Epidermal melanocyte (primary cell): ENCODE measurements at regions not wholly inside any gene's neighbourhood (a gene's known extent, or its start where the extent isn't known, plus 50 kb on each side); places are given as distances from the start of the nearest gene placed in this dataset.

Source experiments
- DNase-seq: peaks from one replicate; pipeline ENCODE4 v3.0.0; 2011; ENCODE audit warnings: low spot score; ENCODE audit not compliant: insufficient read length

DNA sequence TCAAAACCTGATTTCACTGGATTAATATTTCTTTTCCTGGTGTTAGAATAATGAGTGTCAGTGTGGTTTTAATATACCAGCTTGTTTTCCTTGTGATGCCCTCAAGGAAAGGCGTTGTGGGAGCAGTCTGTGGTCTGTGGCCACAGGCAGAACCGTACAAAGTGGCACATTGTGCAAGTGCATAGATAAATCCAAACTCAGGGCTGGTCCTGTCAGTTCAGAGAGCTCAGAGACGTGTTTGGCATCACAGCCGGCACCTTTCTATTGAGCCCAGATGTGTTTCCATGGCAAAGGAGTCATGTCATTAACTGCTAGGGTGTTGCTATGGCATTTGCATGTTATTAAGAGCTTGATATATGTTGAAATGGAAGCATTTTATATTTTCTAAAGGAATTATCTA is 289.9 kb upstream of the RASGRP1 start:
- peak; percentile 42 for DNase-seq

- DNase-seq = no peak
Measured at GRCh38 chr15:38857814-38858213, 293.2 kb upstream of the RASGRP1 start.

DNA sequence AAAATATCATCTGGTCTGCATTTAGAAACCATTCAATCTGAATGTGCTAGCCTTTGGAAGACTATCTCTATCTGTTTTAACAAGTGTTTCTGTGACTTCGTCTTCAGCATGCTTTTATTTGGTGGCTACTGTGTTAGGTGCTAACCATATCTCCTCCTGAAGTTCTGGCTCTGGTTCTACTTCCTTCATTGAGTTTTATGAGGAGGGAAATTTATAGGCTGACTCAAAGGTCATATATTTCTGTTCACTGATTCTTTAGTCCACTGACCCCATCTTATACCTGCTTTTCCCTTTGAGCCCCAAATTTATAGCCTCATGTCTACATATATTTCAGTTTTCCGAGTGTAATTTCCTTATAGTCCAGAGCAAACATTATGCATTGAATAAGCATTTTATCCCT is 295.0 kb upstream of the RASGRP1 start:
- no peak for DNase-seq

DNA sequence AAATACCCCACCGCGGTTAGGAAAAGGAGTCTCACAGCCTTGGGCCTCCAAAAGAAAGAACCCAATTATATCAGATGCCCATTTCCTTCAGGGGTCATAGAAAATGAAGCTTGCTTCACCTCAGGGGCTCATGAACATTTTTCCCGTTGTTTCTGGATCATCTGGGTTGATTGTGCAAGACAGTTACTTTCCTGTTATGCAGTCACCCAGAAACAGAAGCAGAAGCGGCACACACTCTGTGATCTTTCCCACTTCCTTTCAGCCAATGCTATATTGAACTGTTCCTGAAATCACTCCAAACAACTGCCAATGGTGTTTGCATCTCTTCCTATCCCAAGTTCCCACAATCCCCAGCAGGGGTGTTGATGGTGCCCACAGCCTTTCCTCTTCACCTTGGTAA is 295.6 kb upstream of the RASGRP1 start:
- DNase-seq = no peak

GRCh38 chr15:38860674-38861073 is 296.1 kb upstream of the RASGRP1 start:
- no peak for DNase-seq

DNA sequence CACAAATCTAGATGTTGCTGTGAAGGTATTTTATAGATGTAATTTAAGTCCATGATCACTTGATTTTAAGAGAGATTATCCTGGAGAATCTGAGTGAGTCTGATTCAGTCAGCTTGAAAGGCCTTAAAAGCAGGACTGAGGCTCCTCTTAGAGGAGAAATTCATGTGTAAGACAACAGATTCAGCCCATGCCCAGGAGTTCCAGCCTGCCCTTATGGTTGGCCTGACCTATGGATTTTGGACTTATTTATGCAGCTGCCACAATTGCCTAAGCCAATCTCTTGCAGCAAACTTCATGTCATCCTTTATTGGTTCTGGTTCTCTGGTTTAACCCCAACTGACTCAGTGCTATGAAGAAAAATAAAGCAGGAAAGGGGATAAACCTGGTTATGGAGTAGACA is 296.5 kb upstream of the RASGRP1 start:
- no peak for DNase-seq

GRCh38 chr15:38862099-38862498 is 297.5 kb upstream of the RASGRP1 start:
- DNase-seq = no peak

- DNase-seq = no peak
Measured at GRCh38 chr15:38863381-38863780, 298.8 kb upstream of the RASGRP1 start.

GRCh38 chr15:38864122-38864521 is 299.5 kb upstream of the RASGRP1 start:
- DNase-seq = no peak

GRCh38 chr15:38864827-38865581 is 300.4 kb upstream of the RASGRP1 start:
- no peak for DNase-seq

DNA sequence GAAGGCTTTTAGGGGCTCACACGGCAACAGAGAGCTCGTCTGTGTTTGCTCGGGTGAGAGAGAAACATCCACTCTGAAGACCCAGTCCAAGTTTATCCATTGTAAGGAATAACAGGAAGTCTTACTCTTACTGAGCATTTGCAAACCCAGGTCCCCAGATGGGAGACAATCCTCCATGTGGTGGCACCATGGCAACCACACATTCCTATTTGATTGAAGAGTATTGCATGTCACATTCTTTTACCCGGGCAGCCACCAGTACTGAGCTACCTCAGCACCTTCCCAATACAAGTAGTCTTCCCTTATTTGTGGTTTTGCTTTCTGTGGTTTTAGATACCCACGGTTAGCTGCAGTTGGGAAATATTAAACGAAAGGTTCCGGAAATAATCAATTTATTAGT is 302.9 kb upstream of the RASGRP1 start:
- DNase-seq = no peak

DNA sequence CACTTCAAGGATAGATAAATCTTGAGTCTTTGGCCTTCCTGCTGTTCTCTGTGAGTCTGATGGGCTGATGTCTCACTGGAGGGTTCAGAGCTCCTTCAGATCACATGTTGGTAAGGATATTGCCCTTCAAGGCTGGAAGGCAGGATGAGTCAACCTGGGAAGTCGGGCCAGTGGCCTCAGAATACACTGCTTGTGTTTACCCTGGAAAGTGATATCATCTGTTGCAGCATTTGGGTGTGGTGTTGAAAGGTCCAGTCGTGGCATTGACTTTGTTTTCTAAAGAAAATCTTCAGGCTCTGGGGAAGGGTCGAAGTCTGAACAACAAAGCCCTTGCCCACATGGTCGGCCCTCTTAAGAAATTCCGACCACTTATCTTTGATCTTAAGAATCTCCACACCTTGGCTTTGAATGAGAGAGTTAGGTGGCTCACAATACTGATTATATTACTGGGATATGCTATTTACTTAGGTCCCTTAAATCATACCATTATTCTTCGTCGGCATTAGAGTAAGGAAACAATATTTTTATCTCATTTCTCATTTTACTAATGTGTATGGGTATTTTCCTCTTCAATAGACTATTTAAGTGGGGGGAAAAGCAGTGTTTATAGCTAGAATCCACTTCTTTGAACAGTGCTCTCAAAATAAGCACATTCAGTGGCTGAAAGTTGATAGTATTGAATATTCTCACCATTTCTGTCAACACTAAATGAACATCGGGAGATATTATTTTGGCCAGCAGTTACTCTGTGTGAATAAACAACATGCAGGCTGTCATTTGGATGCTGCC is 303.9 kb upstream of the RASGRP1 start:
- DNase-seq = no peak

DNA sequence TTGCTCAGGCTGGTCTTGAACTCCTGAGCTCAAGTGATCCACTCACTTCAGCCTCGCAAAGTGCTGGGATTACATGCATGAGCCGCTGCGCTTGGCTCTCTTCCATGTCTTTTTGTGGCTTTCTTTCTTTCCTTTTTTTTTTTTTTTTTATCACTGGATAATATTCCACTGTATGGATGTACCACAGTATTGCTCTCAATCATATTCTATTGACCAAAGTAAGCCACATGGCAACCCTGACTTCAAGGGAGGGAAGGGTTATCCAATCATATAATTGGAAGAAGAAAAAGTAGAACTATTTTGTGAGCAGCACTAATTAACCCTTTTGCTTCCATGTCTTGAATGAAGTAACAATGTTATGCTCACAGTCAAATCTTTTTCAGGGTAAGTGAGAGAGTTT is 307.0 kb upstream of the RASGRP1 start:
- DNase-seq = no peak

DNA sequence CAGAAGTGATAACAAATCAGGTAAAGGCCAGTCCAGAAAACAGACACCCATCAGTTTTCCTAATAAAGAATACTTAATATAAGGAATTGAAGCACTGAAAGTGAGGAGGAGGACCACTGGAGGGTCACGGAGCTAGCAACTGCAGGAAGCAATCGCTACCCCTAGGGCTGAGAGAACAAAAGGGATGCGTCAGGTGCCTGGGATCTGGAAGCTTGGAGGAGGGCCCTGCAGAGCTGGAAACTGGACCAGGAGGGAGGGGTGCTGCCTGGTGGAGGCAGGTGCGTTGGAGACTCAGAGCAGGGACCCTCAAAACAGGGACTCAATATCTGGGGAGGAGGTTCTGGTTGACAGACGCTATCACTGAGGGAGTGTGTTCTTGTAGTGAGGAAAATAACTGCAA is 308.1 kb upstream of the RASGRP1 start:
- DNase-seq = no peak

DNA sequence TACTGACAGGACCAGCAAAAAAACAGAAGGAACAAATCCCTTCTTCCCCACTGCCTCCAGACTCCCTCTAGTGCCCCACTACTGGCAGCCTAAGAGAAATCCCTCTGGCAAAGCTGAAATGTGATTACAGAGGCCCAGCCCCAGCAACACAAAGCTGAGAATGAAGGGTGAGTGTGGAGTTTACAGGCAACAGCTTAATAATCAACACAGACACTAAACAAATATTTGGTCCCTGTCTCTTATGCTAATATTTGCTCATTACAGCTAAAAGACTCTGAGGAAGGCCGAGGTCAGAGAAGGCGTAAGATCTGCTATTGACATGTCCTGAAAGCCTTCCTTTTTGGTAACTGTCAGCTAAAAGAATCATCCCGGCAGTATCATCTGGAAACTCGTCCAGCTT is 308.5 kb upstream of the RASGRP1 start:
- no peak for DNase-seq

DNA sequence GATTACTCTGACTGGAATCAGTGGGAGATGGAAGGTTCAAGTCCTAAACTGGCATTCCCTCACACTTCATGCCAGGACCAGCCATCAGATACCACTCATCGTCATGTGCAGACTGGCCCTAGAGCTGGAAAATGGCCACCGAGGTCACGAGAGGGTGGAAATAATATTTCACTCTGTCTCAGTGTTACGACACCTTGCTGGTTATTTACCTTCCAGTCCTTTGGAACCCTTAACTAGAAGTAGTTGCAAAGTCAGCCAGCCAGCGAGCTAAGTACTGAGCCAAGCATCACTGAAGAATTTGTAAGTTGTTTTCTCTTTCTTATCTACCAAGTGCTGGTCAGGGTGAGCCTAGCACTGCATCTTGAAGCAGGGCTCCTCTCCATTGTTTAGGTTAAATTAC is 309.9 kb upstream of the RASGRP1 start:
- no peak for DNase-seq

DNA sequence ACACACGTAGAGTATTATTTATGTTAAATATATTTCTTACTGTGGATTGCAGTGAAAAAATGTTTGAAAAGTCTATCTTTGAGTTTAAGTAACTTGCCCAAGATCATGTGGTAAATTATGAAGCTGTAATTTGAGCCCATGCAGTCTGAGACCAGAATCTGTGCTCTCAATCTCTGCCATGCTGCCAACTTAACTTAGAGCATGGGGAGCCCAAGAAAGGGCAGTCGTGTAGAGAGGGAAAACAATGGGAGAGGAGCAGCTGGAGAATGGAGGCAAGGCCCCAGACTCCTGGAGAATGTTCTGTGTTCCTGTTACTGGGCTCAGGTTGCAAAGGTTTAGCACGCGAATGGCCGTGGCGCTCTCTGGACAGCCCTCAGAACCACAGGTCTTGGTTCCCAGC is 311.6 kb upstream of the RASGRP1 start:
- no peak for DNase-seq

- no peak for DNase-seq
Measured at GRCh38 chr15:38876621-38877020, 312.0 kb upstream of the RASGRP1 start.

- DNase-seq = no peak
Measured at GRCh38 chr15:38877471-38877870, 312.9 kb upstream of the RASGRP1 start.

- DNase-seq = no peak
Measured at GRCh38 chr15:38878026-38878425, 313.4 kb upstream of the RASGRP1 start.

DNA sequence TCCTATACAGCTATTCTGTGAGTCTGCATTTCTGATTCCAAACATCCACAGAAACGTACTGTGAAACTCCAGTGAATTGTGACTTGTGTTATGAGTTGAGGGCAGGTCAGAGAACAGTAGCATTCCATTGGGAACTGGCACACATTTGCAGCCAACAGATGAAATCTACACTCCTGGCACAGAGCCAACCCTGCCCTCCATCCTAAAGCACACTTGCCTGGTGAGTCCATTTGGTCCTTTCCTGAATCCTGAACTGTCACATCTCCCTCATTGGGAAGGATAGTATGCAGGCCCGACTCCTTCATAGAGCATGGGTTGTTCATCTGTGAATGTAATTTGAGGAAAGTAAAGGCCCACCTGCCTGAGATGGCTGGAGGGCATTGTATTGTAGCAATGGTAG is 314.3 kb upstream of the RASGRP1 start:
- no peak for DNase-seq

- no peak for DNase-seq
Measured at GRCh38 chr15:38879909-38880471, 315.4 kb upstream of the RASGRP1 start.

GRCh38 chr15:38882221-38882620 is 317.6 kb upstream of the RASGRP1 start:
- DNase-seq = no peak
